OCI-LY3 (cell line): ENCODE measurements at regions not wholly inside any gene's neighbourhood (a gene's known extent, or its start where the extent isn't known, plus 50 kb on each side); places are given as distances from the start of the nearest gene placed in this dataset.

ENCODE experiments used
- H2AFZ ChIP-seq: fragments of 200-600, 300-600 bp; shearing (Covaris generic); 2 replicates; pipeline ENCODE4 v1.6.0; 2014; ENCODE audit warnings: antibody characterized with exemption, low read depth, low read length
- H3K27ac ChIP-seq: fragments of 200-600, 300-600 bp; sonication (generic); 2 replicates; pipeline ENCODE4 v1.5.1; 2014; ENCODE audit warnings: mild to moderate bottlenecking, low read length, moderate library complexity, mixed read lengths
- H3K27me3 ChIP-seq: fragments of 200-600, 300-600 bp; sonication (generic); 2 replicates; pipeline ENCODE4 v1.6.1; 2014; ENCODE audit warnings: low read depth, low read length, mixed read lengths
- H3K36me3 ChIP-seq: fragments of 200-600, 300-600 bp; sonication (generic); replicated peaks from 2 replicates; pipeline ENCODE3; 2014; ENCODE audit warnings: low read depth, low read length, mixed read lengths
- H3K4me1 ChIP-seq: fragments of 300-600, 200-600 bp; sonication (generic); 2 replicates; pipeline ENCODE4 v1.6.1; 2014; ENCODE audit warnings: low read length, mixed read lengths
- H3K4me2 ChIP-seq: fragments of 200-600, 300-600 bp; sonication (generic); 2 replicates; pipeline ENCODE4 v1.6.1; 2014; ENCODE audit warnings: low read length, mixed read lengths
- H3K4me3 ChIP-seq: fragments of 300-600, 200-600 bp; sonication (generic); 2 replicates; pipeline ENCODE4 v1.5.1; 2014; ENCODE audit warnings: antibody characterized with exemption, mild to moderate bottlenecking, low read length, moderate library complexity
- H3K79me2 ChIP-seq: fragments of 300-600, 200-600 bp; shearing (Covaris generic); 2 replicates; pipeline ENCODE4 v1.6.1; 2014; ENCODE audit warnings: mild to moderate bottlenecking, low read length, mixed read lengths
- H3K9ac ChIP-seq: fragments of 300-600, 200-600 bp; shearing (Covaris generic); 2 replicates; pipeline ENCODE4 v1.6.0; 2014; ENCODE audit warnings: mild to moderate bottlenecking, low read length, moderate library complexity
- H3K9me3 ChIP-seq: fragments of 200-600, 300-600 bp; shearing (Covaris generic); 2 replicates; pipeline ENCODE4 v1.6.1; 2014; ENCODE audit warnings: low read length, mixed read lengths; ENCODE audit not compliant: insufficient read depth
- H4K20me1 ChIP-seq: fragments of 200-600, 300-600 bp; sonication (generic); 2 replicates; pipeline ENCODE4 v1.6.1; 2016; ENCODE audit warnings: low read length, mixed read lengths; ENCODE audit not compliant: insufficient read depth
- CTCF ChIP-seq: fragments of 200-600, 300-600 bp; sonication (generic); IDR thresholded peaks from 2 replicates; pipeline ENCODE4 v1.5.1; 2014; ENCODE audit warnings: antibody characterized with exemption, low read length, low read depth
- EZH2phosphoT487 ChIP-seq: fragments of 200-600 bp; shearing (Covaris generic); IDR thresholded peaks from 2 replicates; pipeline ENCODE4 v1.6.1; 2018; ENCODE audit warnings: antibody characterized with exemption, mixed run types, low read depth

- no peaks in the 10 kb centered on the region for H3K4me1 ChIP-seq
- no peak overlapping the region for H3K27ac ChIP-seq
- TF ChIP-seq EZH2phosphoT487 (no peak), CTCF (no peak)
- no peaks in the 10 kb centered on the region for H4K20me1 ChIP-seq
- H3K4me3 ChIP-seq = no peak overlapping the region
- H3K27me3 ChIP-seq = no peaks in the 10 kb centered on the region
- H3K36me3 ChIP-seq = no peaks in the 10 kb centered on the region
- no peak overlapping the region for H3K9ac ChIP-seq
- no peak overlapping the region for H2AFZ ChIP-seq
- no peaks in the 10 kb centered on the region for H3K9me3 ChIP-seq
- no peaks in the 10 kb centered on the region for H3K79me2 ChIP-seq
- H3K4me2 ChIP-seq = no peak overlapping the region
These were observed 53.8 kb upstream of the FAM204A start for GRCh38 chr10:118395947-118396346.

GRCh38 chr10:118394301-118395200, 52.4 kb upstream of the FAM204A start:
- Histone ChIP-seq H2AFZ (no peak overlapping the region), H3K4me1 (no peaks in the 10 kb centered on the region), H3K36me3 (no peaks in the 10 kb centered on the region), H3K9me3 (no peaks in the 10 kb centered on the region), H3K4me3 (no peak overlapping the region), H3K4me2 (no peak overlapping the region), H3K79me2 (no peaks in the 10 kb centered on the region), H3K9ac (no peak overlapping the region), H3K27me3 (no peaks in the 10 kb centered on the region), H3K27ac (no peak overlapping the region), H4K20me1 (no peaks in the 10 kb centered on the region)
- no peak for TF ChIP-seq EZH2phosphoT487
- no peak for TF ChIP-seq CTCF

- Histone ChIP-seq H3K4me2 (no peak overlapping the region), H4K20me1 (no peaks in the 10 kb centered on the region), H3K9ac (no peak overlapping the region), H3K36me3 (no peaks in the 10 kb centered on the region), H3K4me3 (no peak overlapping the region), H3K27me3 (no peaks in the 10 kb centered on the region), H3K9me3 (no peaks in the 10 kb centered on the region), H3K79me2 (no peaks in the 10 kb centered on the region), H3K27ac (no peak overlapping the region), H2AFZ (no peak overlapping the region), H3K4me1 (no peaks in the 10 kb centered on the region)
- TF ChIP-seq CTCF = no peak
- TF ChIP-seq EZH2phosphoT487 = no peak
These were observed 50.6 kb upstream of the FAM204A start for GRCh38 chr10:118392761-118393160.
